Stimulated activated CD8-positive, alpha-beta memory T cell treated with anti-CD3 and anti-CD28 coated beads, Interleukin-12 subunit alpha, Interleukin-12 subunit beta, amount 100 ng/mL, for 1 hour (primary cell): ENCODE measurements at regions not wholly inside any gene's neighbourhood (a gene's known extent, or its start where the extent isn't known, plus 50 kb on each side); places are given as distances from the start of the nearest gene placed in this dataset.
"Not testable (repeated sequence)": the region's sequence is repeated elsewhere in the genome, so short reads cannot be mapped to it uniquely, and the experiment has no call there.

Experiments
- DNase-seq: peaks from one replicate; pipeline ENCODE4 v3.0.0-alpha.2; 2020; ENCODE audit warnings: low read depth

DNA sequence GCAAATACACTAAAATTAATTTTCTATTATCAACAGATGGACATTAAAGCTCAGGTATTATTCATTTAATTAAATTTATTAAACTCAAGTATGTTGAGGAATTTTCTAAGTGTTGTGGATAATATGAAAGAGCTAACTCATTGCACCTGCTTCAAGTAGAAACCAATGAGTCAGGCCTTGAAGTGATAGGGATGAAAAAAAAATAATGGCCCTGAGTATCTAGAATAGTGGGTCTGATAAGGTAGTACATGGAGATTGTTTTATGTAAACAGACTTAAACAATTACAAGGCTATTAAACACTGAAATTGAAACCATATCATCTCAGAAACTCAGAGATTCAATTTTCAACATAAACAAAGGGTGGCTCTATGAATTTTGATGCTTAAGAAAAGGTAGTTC is 857.1 kb upstream of the GBE1 start:
- DNase-seq = no peak

DNA sequence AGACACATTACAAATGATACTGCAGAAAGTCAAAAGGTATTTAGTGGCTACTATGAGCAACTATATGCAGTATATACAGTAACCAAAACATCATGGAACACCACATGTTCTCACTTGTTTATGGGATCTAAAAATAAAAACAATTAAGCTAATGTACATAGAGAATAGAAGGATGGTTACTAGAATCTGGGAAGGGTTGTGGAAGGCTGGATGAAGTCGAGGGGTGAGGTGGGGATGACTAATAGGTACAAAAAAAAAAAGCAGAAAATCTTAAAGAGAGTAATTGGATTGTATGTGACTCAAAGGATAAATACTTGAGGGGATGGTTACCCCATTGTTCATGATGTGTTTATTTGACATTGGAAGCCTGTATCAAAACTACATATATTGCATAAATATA is 848.8 kb upstream of the GBE1 start:
- no peak for DNase-seq

DNA sequence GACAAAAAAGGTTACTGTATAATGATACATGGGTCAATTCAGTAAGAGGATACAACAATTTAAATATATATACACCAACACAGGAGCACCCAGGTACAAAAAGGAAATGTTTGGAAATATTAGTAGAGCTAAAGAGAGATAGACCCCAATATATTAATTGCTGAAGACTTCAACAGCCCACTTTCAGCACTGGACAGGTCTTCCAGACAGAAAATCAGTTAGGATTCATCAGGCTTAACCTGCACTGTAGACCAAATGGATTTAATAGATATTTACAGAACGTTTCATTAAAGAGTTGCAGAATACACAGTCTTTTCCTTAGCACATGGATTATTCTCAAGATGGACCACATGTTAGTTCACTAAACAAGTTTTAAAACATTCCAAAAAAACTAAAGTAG is 845.9 kb upstream of the GBE1 start:
- no peak for DNase-seq

DNA sequence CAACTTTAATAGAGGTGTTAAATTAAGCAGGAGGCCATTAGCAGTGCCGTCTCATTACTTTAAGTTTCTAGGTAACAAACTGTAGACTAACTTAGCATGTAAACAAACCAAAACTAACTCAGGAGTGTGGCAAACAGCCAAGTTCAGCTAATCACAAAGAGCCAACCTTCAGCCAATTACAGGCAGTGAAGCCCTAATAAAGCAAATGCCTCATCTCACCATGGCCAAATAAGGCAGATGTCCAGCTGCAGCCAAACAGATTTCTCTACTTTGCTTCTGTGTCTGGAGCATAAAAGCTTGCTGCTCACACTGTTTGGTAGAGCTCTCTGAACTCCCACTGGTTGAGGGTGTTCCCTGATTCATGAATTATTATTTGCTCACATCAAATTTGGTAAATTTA is 835.4 kb upstream of the GBE1 start:
- DNase-seq = no peak

DNA sequence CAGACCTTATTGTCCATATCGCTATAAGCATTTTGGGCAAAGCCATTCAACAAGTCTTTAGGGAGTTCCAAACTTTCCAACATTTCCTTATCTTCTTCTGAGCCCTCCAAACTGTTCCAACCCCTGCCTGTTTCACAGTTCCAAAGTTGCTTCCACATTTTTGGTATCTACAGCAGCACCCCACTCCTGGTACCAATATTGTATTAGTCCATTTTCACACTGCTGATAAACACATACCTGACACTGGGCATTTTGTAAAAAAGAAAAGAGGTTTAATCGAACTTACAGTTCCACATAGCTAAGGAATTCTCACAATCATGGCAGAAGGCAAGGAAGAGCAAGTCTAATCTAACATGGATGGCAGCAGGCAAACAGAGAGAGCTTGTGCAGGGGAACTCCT is 834.1 kb upstream of the GBE1 start:
- no peak for DNase-seq

DNA sequence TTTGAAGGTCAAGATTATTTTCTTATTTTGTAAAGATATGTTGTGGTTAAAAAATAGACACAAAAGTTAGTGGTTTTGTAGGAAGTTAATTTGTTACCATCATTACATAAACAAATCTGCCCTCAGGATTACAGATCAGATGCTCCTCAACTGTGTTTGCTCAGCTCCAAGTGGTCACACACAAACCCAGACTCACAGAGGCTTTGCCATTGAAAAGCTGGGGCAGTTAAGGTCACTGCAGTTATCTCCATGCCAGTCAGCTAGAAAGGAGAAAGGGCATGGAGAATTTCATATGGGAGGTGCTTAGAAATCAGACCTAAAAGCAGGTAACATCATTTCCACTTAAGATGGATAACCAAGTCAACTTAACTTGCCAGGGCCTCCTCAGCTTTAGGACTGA is 825.7 kb upstream of the GBE1 start:
- DNase-seq = no peak

DNA sequence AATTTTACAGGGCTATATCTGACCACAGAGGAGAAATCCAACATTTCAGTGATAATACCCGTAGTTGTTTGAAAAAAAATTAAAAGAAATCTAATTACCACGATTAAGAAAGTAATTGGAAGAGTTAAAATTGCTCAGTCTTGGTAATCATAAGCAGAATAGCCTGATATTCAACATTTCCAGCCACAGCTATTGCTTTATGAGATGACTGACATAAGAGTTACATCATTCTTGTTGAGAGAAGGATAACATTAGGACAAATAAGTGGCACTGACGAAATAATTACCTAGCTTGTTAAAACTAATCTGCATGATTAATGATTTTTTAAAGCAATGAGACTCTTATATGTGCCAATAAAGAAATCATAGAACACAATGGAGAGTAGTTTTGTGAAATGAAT is 825.0 kb upstream of the GBE1 start:
- DNase-seq = no peak

DNA sequence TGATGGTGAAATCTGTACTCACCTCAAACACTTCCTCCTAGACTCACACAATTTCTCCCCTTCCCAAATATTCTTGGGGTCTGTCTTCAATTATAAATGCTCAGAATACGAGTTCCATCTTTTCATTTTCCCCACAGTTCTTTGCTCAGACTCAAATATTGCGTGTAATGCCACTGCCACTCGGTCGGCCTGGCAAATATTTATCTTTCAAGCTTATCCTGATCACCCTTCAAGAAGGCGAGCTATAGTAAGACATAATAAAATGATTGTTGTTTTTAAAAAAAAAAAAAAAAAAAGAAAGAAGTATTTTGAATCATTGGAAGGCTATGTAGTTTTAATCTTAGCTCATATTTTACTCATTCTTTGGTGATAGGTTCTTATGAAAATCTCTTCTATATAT is 824.6 kb upstream of the GBE1 start:
- not testable (repeated sequence) for DNase-seq

DNA sequence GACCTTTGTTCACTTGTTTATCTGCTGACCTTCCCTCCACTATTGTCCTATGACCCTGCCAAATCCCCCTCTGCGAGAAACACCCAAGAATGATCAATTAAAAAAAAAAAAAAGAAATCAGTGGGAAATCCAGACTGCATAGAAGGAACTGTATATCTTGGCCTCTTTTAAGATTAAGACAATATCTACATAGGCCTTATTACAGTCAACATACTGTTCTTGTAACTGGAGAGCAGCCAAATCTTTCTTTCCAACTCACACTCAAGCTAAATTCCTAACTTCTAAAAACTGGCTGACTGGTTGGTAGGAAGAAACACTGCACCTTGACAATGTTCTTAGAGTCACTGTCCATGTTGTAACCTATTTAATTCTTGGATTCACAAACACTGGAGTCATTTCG is 824.1 kb upstream of the GBE1 start:
- not testable (repeated sequence) for DNase-seq

DNA sequence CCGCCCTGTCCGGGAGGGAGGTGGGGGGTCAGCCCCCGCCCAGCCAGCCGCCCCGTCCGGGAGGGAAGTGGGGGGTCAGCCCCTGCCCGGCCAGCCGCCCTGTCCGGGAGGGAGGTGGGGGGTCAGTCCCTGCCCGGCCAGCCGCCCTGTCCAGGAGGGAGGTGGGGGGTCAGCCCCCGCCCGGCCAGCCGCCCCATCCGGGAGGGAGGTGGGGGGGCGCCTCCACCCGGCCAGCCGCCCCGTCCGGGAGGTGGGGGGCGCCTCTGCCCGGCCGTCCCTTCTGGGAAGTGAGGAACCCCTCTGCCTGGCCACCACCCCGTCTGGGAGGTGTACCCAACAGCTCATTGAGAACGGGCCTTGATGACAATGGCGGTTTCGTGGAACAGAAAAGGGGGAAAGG is 823.4 kb upstream of the GBE1 start:
- not testable (repeated sequence) for DNase-seq

DNA sequence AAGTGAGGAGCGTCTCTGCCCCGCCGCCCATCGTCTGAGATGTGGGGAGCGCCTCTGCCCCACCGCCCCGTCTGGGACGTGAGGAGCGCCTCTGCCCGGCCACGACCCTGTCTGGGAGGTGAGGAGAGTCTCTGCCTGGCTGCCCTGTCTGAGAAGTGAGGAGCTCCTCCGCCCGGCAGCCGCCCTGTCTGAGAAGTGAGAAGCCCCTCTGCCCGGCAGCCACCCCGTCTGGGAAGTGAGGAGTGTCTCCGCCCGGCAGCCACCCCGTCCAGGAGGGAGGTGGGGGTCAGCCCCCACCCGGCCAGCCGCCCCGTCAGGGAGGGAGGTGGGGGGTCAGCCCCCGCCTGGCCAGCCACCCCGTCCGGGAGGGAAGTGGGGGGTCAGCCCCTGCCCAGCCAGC is 823.0 kb upstream of the GBE1 start:
- not testable (repeated sequence) for DNase-seq

DNA sequence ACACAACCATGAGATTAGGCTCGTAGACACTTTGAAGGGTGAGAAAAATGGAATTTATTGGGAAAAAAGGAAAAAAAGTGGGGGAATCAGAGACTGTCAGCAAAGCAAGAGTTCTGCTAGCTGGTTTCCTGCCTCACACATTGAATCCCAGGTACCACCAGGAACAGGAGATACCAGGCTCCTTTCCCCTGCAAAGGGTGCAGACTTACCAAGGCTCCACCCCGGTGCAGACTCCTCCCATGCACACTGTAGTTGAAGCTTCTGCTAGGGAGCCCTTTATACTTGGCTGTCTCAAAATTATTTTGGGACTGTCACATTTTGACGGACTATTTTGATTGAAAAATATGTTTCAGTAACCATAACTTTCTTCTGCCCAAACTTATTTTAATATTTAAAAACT is 819.9 kb upstream of the GBE1 start:
- no peak for DNase-seq

DNA sequence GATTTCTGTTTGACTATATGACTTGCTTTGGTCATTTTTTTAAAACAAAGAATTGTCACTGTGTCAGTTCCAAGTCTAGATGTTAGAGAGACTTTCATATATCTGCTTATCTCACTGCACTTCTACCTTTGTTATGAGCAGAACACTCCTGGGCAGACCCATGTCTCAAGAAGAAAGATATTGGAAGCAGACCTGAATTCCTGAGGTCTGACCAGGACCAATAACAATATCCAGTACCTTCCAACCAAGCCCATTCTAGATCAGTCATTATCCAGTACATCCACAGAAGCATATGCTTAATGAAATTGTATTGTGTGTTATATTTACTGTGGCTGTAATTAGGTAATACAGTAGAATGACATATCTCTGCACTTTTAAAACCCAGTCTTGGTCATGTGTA is 811.3 kb upstream of the GBE1 start:
- no peak for DNase-seq

DNA sequence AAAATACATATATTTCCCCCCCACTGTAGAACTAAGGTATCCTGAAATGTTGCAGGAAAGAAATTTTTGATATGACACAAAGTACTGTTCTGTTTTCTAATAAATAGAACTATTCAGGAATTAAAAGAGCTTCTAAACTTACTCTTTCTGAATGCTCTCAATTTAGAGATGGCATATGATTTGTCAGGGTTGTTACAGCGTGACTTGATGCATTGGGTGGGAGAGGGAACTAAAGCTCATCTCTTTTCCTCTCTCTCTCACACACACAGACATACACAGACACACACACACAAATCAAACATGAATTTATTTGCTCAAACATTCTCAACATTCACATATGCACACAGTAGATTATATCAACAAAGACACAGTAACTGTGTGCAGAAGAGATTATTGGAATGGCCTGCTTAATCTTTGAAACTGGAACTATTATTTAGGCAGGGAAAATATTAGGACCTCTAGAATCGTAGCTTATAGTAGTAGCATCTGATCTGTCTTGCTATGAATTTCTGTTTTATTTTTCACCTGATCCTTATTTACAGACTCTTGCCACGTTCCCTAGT is 807.4 kb upstream of the GBE1 start:
- no peak for DNase-seq

DNA sequence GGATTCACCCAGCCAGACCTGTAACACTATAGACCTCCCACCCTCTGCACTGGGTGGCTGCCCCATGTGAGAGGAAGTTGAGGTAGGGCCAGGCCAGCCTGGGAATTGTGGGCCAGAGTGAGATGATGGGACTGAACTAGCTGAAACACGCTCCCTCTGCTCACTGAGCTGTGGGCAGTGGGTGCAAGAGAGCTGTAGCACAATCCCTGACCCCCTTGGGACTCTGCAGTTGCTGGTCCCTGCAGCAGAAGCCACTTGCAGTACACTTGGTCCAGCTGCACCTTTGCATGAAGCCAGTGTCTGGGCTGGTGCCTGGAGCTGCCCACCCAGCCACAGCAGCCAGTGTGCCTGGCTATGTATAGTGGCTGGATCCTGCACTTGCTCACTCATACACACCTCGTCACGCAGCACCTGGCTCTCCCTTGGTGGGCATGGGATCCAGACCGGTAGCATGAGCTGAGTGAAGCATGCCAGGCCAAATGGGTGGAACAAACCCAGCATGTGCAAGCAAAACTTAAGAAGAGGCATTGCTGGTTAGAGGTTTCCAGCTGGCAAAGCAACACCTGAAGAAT is 805.7 kb upstream of the GBE1 start:
- DNase-seq = no peak

DNA sequence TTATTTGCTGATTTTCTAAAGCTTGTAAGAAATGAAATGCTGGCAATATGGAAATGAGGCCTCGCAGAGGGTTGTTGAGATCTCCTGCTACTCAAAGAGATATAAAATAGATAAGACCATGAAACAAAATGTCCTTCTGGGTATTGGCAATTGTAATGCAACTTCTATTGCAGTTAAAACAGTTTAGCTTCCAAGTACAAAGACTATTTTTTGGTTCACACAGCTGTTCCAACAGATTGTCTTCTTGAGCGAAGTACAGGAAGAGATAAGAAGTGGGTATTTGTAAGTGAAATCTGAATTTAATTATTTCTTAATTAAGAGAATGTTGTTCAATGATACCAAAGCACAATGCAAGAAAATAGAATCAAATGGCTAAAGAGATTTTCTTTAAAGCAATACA is 801.5 kb upstream of the GBE1 start:
- DNase-seq = no peak

DNA sequence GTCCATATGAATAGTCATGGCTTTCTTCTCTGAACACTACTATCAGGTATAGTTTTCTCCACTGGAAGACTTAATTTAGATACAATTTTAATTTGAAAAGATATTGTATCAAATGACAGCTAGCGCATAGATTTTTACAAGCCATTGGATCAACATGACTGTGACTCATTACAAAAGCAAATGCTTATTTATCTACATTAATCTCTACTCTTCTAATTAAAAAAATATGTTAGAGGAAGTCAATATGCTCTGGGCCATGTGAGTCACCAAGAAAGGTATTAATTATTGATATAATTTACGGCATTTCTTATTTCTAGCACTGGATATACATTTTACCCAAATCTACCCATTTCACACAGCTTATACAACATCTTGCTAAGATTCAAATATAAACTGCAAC is 800.3 kb upstream of the GBE1 start:
- DNase-seq = no peak

DNA sequence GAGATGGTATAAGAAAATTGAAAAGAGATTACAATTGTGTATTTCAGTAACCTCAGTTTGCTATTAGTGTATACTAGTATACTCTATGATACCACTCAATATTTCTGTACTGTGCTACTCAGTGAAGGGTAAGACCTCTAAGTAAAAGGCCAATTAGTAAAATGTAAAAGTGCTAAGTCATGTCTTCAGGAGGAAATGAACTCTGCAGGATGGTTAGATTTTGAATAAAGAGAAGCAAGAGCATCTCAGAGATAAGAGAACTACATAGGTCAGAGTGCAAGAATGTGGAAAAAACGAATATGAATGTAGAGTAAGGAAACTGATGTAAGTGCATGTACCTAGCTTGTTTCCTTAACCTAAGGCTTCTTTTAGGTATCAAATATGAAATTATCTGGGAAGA is 796.6 kb upstream of the GBE1 start:
- no peak for DNase-seq

DNA sequence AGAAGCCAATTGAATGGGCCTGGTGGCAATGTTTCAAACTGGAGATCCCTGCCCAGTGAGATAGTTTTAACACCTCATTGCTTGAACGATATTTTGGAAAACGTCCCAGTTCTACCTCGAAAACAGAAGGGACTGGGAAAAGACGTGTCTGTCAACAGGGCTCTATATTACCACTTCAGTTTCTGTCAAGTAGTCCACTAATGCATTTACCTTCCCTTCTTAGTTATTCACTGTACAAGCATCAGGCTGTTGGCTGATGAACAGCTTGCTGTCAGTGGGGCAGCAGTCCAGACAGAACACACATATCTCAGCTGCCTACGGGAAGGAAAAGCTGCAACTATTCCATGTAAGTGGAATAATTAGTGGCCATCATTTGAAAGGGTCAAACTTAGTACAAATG is 794.7 kb upstream of the GBE1 start:
- DNase-seq = no peak

DNA sequence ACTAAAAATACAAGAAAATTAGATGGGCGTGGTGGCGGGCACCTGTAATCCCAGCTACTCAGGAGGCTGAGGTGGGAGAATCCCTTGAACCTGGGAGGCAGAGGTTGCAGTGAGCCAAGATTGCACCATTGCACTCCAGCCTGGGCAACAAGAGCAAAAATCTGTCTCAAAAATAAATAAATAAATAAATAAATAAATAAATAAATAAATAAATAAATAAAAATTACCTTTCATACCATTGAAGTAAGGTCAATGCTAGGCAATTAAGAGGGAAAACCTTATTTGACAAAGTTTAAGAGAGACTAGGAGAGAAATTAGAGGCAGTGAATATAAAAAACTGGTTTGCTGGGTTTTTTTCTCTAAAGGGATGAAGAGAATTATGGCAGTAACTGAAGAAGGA is 781.1 kb upstream of the GBE1 start:
- DNase-seq = not testable (repeated sequence)

DNA sequence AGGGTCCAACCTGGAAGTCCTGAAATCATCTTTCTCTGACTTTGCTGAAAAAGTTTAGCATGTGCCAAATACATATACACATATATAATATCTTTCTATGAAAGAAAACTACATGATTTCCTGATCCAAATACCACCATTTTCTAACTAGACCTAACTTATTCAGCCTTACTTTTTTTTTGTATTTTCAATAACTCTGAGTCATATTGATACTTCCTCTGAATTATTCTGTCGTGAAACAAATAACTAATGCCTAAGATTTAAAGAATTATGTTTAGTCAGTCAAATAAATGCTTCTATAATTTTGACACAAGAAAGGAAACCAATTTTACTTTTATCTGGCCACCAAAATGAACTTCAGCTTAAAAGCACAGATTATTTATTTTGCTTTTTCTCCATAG is 760.2 kb upstream of the GBE1 start:
- no peak for DNase-seq

DNA sequence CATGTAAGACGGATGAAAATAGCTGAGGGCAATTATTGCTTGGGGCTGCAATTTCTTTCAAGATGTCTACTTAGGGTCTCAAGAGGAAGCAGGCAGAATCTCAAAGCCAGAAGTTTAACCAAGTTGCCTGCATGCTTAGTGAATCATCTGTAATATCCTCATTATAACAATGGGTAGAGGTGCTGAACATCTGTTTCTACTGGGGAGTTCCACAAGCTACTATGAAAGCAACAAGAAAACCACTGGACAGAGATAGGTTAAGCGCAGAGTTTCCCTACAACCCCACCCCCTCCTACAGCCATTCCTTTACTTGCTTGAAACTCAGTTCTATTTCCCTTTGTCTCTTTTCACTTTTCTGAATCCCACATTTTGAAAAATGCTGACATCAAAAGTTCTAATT is 759.4 kb upstream of the GBE1 start:
- DNase-seq = no peak

DNA sequence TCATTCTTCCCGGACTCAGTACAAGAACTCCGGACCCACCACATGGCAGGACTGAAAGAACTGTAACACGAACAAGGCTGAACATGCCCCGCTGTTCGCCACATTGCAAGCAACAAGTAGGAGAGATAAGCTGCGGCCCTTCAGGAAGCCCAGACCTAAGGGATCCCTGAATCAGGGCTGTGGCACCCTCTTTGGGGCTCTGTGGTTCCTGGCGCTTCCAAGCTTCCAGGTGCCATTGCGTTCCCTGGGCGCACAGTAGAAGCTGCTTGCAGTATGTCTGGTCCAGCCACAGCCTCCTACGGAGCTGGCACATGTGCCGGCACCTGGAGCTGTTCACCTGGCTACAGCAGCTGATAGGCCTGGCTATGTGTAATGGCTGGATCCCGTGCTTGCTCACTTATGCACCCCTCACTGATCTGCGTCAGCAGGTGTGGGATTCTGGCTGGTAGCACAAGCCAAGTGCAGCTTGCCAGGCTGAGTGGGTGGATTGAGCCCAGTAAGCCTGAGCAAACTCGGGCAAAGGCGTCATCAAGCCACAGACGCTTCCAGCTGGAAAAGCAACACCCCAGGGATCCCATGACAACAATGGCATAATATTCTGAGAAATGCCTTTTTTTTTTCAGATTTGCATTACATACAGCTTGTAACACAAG is 748.6 kb upstream of the GBE1 start:
- no peak for DNase-seq
